ENCODE measurements at regions not wholly inside any gene's neighbourhood (a gene's known extent, or its start where the extent isn't known, plus 50 kb on each side); places are given as distances from the start of the nearest gene placed in this dataset.

- DNase-seq, result no peak
- no CpG with 5 or more reads among the region's 17 CpGs for WGBS (ENCODE audit: insufficient coverage, low lambda C conversion rate)
- H3K27ac ChIP-seq (ENCODE audit: low read length), result no peak overlapping the region
- H3K36me3 ChIP-seq (ENCODE audit: control insufficient read depth, insufficient read depth, low read length), result no peaks in the 10 kb centered on the region
- no peak overlapping the region for H3K4me3 ChIP-seq (ENCODE audit: low read length)
- peaks cover 2% of the 10 kb centered on the region for H3K4me1 ChIP-seq (ENCODE audit: control insufficient read depth, insufficient read depth, low read length)
- H3K9me3 ChIP-seq (ENCODE audit: control insufficient read depth, low read depth, low read length), result no peaks in the 10 kb centered on the region
- no peaks in the 10 kb centered on the region for H3K27me3 ChIP-seq (ENCODE audit: control insufficient read depth, insufficient read depth, low read length)
These were observed 175.2 kb upstream of the PPP2R2D start for GRCh38 chr10:131725581-131726069.

DNA sequence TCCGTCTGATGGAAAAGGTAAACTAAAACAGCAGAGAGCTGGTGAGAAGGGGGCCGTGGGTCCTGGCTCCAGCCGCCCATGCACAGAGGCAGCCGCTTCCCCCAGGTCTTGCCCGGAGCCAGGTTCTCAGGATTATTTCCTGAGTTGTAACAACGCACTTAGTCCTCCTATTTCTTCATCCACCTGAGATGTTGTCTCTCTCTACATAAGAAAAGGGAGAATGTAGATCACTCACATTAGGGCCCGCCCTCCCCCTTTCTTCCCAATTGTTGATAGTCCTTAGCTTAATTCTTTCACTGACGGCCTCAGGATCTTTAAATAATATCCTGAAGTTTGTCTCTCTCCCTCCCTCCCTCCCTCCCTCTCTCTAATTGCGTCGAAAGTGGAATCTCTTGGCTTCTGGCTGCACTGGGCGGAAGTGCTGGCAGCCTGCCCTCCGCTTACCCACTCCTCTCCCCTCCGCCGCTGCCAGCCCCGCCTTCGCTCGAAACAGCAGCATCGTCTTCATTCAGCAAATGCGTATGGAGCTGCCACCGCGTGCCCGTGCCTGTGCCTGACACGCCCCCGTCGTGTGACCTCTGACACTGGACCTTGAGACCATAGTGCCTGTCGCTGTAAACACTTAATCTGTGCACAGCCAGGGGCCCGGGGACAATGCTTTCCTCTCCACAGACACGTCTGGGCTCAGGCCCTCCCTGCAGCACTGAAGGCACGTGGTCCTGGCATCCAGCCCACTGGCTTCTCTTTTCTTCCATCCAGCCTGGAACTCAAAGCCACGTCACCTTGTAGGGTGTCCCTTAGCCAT, 174.5 kb upstream of the PPP2R2D start:
- no peaks in the 10 kb centered on the region for H3K9me3 ChIP-seq (ENCODE audit: control insufficient read depth, low read depth, low read length)
- no peak overlapping the region for H3K4me3 ChIP-seq (ENCODE audit: low read length)
- WGBS (ENCODE audit: insufficient coverage, low lambda C conversion rate), result 44% methylated on average over 6 of the region's 30 CpGs
- H3K4me1 ChIP-seq (ENCODE audit: control insufficient read depth, insufficient read depth, low read length), result peaks cover 2% of the 10 kb centered on the region
- H3K27me3 ChIP-seq (ENCODE audit: control insufficient read depth, insufficient read depth, low read length), result no peaks in the 10 kb centered on the region
- H3K36me3 ChIP-seq (ENCODE audit: control insufficient read depth, insufficient read depth, low read length), result no peaks in the 10 kb centered on the region
- peak; percentile 71 to 88 for DNase-seq
- H3K27ac ChIP-seq (ENCODE audit: low read length), result no peak overlapping the region

DNA sequence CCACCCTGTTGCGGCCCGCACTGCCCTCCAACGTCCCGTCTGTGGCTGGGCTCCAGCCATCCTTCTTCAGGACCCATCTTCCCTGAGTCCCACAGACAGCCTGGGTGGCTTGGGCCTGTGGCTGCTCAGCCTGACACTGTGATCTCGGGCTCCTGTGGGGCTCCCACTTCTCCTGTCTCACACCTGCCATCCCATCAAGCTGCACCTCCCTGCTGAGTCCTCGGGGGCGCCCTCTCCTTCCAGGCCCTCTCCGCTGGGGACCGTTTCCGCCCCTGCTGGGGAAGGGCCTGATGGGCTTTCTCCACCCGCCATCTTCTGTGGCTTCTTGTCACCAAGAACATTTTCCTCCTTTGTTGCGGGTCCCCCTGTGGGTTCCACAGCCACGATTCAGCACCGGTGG, 173.8 kb upstream of the PPP2R2D start:
- Histone ChIP-seq H3K36me3 (ENCODE audit: control insufficient read depth, insufficient read depth, low read length) (no peaks in the 10 kb centered on the region), H3K4me3 (ENCODE audit: low read length) (no peak overlapping the region), H3K9me3 (ENCODE audit: control insufficient read depth, low read depth, low read length) (no peaks in the 10 kb centered on the region), H3K27me3 (ENCODE audit: control insufficient read depth, insufficient read depth, low read length) (no peaks in the 10 kb centered on the region), H3K4me1 (ENCODE audit: control insufficient read depth, insufficient read depth, low read length) (peaks cover 2% of the 10 kb centered on the region), H3K27ac (ENCODE audit: low read length) (no peak overlapping the region)
- WGBS (ENCODE audit: insufficient coverage, low lambda C conversion rate), result no CpG with 5 or more reads among the region's 14 CpGs
- DNase-seq, result no peak

- Histone ChIP-seq H3K9me3 (ENCODE audit: control insufficient read depth, low read depth, low read length) (no peaks in the 10 kb centered on the region), H3K27me3 (ENCODE audit: control insufficient read depth, insufficient read depth, low read length) (no peaks in the 10 kb centered on the region), H3K36me3 (ENCODE audit: control insufficient read depth, insufficient read depth, low read length) (no peaks in the 10 kb centered on the region), H3K4me3 (ENCODE audit: low read length) (no peak overlapping the region), H3K4me1 (ENCODE audit: control insufficient read depth, insufficient read depth, low read length) (peaks cover 2% of the 10 kb centered on the region), H3K27ac (ENCODE audit: low read length) (no peak overlapping the region)
- WGBS (ENCODE audit: insufficient coverage, low lambda C conversion rate), result no CpG with 5 or more reads among the region's 12 CpGs
- DNase-seq, result no peak
These were observed 173.2 kb upstream of the PPP2R2D start for GRCh38 chr10:131727560-131727959.

DNA sequence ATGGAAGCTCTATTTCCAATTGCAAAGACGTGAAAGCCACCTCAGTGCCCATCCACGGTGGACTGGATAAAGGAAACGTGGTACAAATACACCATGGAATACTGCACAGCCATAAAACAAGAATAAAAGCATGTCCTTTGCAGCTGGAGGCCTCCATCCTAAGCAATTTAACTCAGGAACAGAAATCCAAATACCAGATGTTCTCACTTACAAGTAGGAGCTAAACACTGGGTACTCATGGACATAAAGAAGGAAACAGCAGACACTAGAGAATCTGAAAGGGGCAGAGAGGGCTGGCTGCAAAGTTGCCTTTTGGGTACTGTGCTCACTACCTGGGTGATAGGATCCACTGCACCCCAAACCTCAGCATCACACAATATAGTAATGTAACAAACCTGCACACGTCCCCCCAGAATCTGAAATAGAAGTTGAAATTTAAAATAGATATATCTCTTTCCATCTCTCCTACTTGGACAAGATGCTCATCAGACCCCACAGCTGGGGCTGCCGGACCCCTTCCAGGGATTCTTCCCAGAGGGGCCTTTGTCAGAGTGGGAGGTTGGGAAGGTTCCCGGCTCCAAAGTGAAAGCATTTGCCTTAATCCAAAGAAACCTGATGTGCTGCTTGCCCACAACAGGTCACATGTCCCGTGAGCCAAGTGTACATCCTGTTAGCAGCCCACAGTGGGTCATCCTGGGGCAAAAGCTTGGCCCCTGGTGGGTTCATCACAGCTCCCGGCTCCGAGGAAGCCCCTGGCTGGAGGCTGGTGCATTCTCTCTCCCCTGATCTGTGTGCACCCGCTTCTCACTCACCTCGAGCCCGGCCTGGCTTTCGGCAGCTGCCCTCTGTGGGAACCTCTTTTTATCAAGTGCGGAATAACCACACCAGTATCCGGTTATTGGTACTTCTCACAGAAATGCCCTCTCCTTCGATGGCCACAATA, 172.3 kb upstream of the PPP2R2D start:
- Histone ChIP-seq H3K36me3 (ENCODE audit: control insufficient read depth, insufficient read depth, low read length) (no peaks in the 10 kb centered on the region), H3K9me3 (ENCODE audit: control insufficient read depth, low read depth, low read length) (no peaks in the 10 kb centered on the region), H3K4me1 (ENCODE audit: control insufficient read depth, insufficient read depth, low read length) (peaks cover 2% of the 10 kb centered on the region), H3K4me3 (ENCODE audit: low read length) (no peak overlapping the region), H3K27ac (ENCODE audit: low read length) (no peak overlapping the region), H3K27me3 (ENCODE audit: control insufficient read depth, insufficient read depth, low read length) (no peaks in the 10 kb centered on the region)
- DNase-seq, result no peak
- WGBS (ENCODE audit: insufficient coverage, low lambda C conversion rate), result 67% methylated on average over 5 of the region's 16 CpGs

GRCh38 chr10:131729361-131729760, 171.4 kb upstream of the PPP2R2D start:
- Histone ChIP-seq H3K4me1 (ENCODE audit: control insufficient read depth, insufficient read depth, low read length) (peaks cover 2% of the 10 kb centered on the region), H3K36me3 (ENCODE audit: control insufficient read depth, insufficient read depth, low read length) (no peaks in the 10 kb centered on the region), H3K4me3 (ENCODE audit: low read length) (no peak overlapping the region), H3K27ac (ENCODE audit: low read length) (no peak overlapping the region), H3K9me3 (ENCODE audit: control insufficient read depth, low read depth, low read length) (no peaks in the 10 kb centered on the region), H3K27me3 (ENCODE audit: control insufficient read depth, insufficient read depth, low read length) (no peaks in the 10 kb centered on the region)
- DNase-seq, result no peak
- 78% methylated on average over 2 of the region's 6 CpGs for WGBS (ENCODE audit: insufficient coverage, low lambda C conversion rate)

DNA sequence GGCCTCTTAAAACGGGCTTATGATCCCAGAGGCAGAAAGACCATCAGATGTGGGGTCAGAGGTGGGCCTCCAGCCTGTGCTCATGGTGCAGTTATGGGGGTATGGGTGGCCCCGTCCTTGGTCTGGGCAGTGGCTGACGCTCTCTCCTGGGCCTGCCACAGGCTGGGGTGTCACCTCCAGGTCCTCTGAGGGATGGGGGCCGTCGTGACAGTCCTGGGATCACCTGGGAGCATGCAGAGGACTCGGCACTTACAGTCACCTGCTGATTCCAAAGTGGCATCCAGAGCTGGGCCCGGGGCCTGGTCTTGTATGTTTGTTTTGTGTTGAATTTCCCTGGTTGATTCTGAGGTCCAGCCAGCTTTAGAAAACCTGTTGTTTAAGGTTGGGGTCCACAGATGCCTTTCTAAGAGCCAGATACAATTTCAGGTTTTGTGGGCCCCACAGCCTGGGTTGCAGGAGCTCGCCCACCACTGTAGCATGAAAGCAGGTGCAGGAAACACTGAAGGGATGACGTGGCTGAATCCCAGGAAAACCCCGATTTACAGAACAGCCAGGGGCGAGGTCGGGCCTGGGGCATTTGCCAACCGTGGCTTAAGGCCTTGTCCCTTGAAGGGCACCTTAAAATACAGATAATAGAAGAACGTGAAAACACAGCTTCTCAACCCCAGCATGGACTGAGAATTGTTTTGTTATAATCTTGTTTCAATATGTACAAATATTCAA, 170.7 kb upstream of the PPP2R2D start:
- no peak overlapping the region for H3K27ac ChIP-seq (ENCODE audit: low read length)
- no peak for DNase-seq
- H3K9me3 ChIP-seq (ENCODE audit: control insufficient read depth, low read depth, low read length), result no peaks in the 10 kb centered on the region
- H3K27me3 ChIP-seq (ENCODE audit: control insufficient read depth, insufficient read depth, low read length), result no peaks in the 10 kb centered on the region
- peaks cover 2% of the 10 kb centered on the region for H3K4me1 ChIP-seq (ENCODE audit: control insufficient read depth, insufficient read depth, low read length)
- no peak overlapping the region for H3K4me3 ChIP-seq (ENCODE audit: low read length)
- H3K36me3 ChIP-seq (ENCODE audit: control insufficient read depth, insufficient read depth, low read length), result no peaks in the 10 kb centered on the region
- 90% methylated on average over 2 of the region's 14 CpGs for WGBS (ENCODE audit: insufficient coverage, low lambda C conversion rate)

DNA sequence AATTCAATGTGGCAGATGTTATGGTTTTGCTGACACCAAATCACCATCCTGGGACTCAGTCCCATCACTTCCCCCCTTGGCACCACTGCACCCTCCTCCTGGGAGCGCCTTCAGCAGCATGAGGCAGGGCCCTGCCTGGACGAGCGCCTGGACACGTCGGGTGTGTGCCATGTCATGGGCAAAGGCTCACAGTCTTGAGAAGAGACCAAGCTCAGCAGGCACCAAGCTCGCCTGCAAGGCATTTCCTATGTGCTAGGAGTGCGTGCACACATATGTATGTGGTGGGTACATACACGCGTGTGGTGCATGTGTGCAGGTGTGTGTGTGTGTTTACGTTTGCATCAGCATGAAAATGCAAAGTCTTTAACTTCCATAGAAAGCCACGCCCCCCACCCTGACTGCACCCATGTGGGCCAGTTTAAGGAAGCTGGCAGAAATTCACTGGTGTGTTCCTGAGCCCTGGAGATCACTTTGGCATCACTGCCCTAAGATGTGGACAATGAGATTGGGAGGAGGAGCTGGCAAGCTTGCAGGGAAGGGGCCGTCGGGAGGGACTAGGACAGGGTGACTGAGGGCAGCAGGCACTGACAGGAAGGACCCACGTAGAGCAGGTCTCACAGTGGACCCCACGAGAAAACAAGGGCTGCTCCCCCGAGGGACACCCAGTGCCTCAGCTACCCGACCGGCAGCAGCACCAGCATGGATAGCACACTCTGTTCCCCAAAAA, 169.9 kb upstream of the PPP2R2D start:
- peaks cover 1% of the 10 kb centered on the region for H3K4me1 ChIP-seq (ENCODE audit: control insufficient read depth, insufficient read depth, low read length)
- H3K36me3 ChIP-seq (ENCODE audit: control insufficient read depth, insufficient read depth, low read length), result no peaks in the 10 kb centered on the region
- no peaks in the 10 kb centered on the region for H3K27me3 ChIP-seq (ENCODE audit: control insufficient read depth, insufficient read depth, low read length)
- DNase-seq, result no peak
- H3K4me3 ChIP-seq (ENCODE audit: low read length), result no peak overlapping the region
- no CpG with 5 or more reads among the region's 18 CpGs for WGBS (ENCODE audit: insufficient coverage, low lambda C conversion rate)
- no peak overlapping the region for H3K27ac ChIP-seq (ENCODE audit: low read length)
- no peaks in the 10 kb centered on the region for H3K9me3 ChIP-seq (ENCODE audit: control insufficient read depth, low read depth, low read length)

GRCh38 chr10:131731780-131732630, 168.8 kb upstream of the PPP2R2D start:
- no peak for DNase-seq
- no CpG with 5 or more reads among the region's 9 CpGs for WGBS (ENCODE audit: insufficient coverage, low lambda C conversion rate)

More at GRCh38 chr10:131731780-131732630, 168.8 kb upstream of the PPP2R2D start:
- H3K36me3 ChIP-seq (ENCODE audit: control insufficient read depth, insufficient read depth, low read length), result no peaks in the 10 kb centered on the region
- no peaks in the 10 kb centered on the region for H3K4me1 ChIP-seq (ENCODE audit: control insufficient read depth, insufficient read depth, low read length)
- no peak overlapping the region for H3K4me3 ChIP-seq (ENCODE audit: low read length)
- no peak overlapping the region for H3K27ac ChIP-seq (ENCODE audit: low read length)
- no peaks in the 10 kb centered on the region for H3K9me3 ChIP-seq (ENCODE audit: control insufficient read depth, low read depth, low read length)
- no peaks in the 10 kb centered on the region for H3K27me3 ChIP-seq (ENCODE audit: control insufficient read depth, insufficient read depth, low read length)

Measured in large intestine (tissue), 3 donors.